ENCODE measurements at regions not wholly inside any gene's neighbourhood (a gene's known extent, or its start where the extent isn't known, plus 50 kb on each side); places are given as distances from the start of the nearest gene placed in this dataset.

DNA sequence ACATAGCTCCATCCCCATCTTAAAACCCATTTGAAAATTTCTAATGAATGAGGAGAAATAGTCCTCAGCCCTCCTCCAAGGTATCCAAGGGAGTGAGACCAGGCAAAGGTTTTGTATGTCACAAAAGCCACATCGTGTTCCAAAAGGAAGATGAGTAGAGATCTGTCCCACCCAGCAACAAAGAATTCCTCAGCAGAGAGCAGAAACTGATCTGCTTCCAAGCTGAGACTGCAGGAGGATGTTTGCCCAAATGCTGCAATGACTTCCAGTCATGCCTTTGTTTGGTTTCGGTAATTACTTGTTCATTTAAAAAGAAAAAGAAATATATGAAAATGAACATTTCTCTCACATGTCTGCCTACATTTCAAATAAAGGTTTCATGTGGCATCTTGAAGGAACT, 186.9 kb downstream of the SETD4 start:
- TF ChIP-seq CTCF (IDR thresholded peaks at IDR 0.05), result no peak
- H3K27me3 ChIP-seq, result no peaks in the 10 kb centered on the region
- H3K4me1 ChIP-seq, result peaks cover 0 to 5% (median 0%) of the 10 kb centered on the region in 3 donors
- H3K4me3 ChIP-seq, result no peak overlapping the region
- FAIRE-seq, result no peak
- H3K27ac ChIP-seq, result no peak overlapping the region
- ATAC-seq, result no peak
- WGBS, 2 donors, result 41 to 50% methylated on average over 2 of the region's 2 CpGs
- intact Hi-C loops (cut with DNase I), result no loop called here
- no peaks in the 10 kb centered on the region for H3K9me3 ChIP-seq
- no peak for DNase-seq
- H3K36me3 ChIP-seq, result no peaks in the 10 kb centered on the region

DNA sequence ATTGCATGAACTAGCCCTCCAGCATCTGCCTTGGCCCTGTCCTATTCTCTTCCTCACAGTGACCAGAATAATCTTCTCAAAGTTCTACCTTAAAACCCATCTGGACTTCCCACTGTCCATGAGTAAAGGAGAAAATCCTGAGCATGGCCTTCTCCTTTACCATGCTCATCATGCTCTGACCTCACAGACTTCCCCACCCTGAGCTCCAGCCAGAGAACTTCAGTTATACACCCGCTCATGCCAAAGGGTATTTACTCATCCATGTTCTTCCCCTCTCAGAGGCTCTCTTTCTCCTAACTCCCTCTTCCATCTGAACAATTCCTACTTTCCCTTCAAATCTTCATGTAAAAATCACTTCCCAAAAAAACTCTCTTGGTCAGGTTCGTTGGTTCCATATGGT, 188.4 kb downstream of the SETD4 start:
- intact Hi-C loops (cut with DNase I), result no loop called here
- WGBS, 2 donors, result 81 to 89% methylated on average over 2 of the region's 2 CpGs
- no peaks in the 10 kb centered on the region for H3K27me3 ChIP-seq
- no peaks in the 10 kb centered on the region for H3K36me3 ChIP-seq
- no peak for DNase-seq
- H3K4me1 ChIP-seq, result peaks cover 0 to 5% (median 0%) of the 10 kb centered on the region in 3 donors
- no peak overlapping the region for H3K27ac ChIP-seq
- H3K9me3 ChIP-seq, result no peaks in the 10 kb centered on the region
- ATAC-seq, result no peak
- FAIRE-seq, result no peak
- no peak for TF ChIP-seq CTCF (IDR thresholded peaks at IDR 0.05)
- no peak overlapping the region for H3K4me3 ChIP-seq

- FAIRE-seq, result no peak
- no peak for TF ChIP-seq CTCF (IDR thresholded peaks at IDR 0.05)
- ATAC-seq, result no peak
- no peak for DNase-seq
- Histone ChIP-seq H3K4me1 (peaks cover 0 to 2% (median 0%) of the 10 kb centered on the region in 3 donors), H3K27me3 (no peaks in the 10 kb centered on the region), H3K9me3 (no peaks in the 10 kb centered on the region), H3K36me3 (no peaks in the 10 kb centered on the region), H3K4me3 (no peak overlapping the region), H3K27ac (no peak overlapping the region)
- intact Hi-C loops (cut with DNase I), result no loop called here
Measured at GRCh38 chr21:35868869-35869223, 191.5 kb downstream of the SETD4 start.

DNA sequence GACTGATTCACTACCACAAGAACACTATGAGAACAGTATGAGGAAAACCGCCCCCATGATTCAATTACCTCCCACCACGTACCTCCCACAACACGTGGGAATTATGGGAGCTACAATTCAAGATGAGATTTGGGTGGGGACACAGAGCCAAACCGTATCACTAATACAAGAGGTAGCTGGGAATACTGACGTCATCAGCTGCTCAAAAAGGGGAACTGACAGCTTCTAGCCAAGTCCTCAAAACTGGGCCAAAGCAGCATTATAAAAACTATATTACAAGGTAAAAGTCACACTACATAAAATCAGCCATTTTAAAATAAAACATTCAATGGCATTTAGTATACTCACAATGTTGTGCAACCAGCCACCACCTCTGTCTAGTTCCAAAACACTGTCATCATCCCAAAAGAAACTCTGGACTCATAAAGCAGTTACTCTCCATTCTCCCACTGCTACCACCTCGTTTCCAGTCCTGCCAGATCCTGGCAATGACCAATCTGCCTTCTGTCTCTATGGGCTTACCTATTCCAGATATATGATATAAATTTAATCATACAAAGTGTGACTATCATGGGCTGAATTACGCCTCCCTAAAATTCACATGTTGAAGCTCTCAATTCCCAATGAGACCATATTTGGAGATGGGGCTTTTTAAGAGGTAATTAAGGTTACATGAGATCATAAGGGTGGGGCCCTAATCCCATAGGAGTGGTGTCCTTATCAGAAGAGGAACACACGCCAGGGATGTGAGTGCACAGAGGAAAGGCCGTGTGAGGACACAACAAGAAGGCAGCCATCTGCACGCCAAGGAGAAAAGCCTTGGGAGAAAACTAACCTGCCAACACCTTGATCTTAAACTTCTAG, 192.1 kb downstream of the SETD4 start:
- H3K9me3 ChIP-seq, result no peaks in the 10 kb centered on the region
- no peak overlapping the region for H3K4me3 ChIP-seq
- H3K36me3 ChIP-seq, result no peaks in the 10 kb centered on the region
- no peak overlapping the region for H3K27ac ChIP-seq
- TF ChIP-seq CTCF (IDR thresholded peaks at IDR 0.05), result no peak
- WGBS, 2 donors, result 66 to 73% methylated on average over 10 of the region's 10 CpGs
- intact Hi-C loops (cut with DNase I), result no loop called here
- no peaks in the 10 kb centered on the region for H3K4me1 ChIP-seq
- FAIRE-seq, result no peak
- no peak for ATAC-seq
- DNase-seq, result no peak
- no peaks in the 10 kb centered on the region for H3K27me3 ChIP-seq

DNA sequence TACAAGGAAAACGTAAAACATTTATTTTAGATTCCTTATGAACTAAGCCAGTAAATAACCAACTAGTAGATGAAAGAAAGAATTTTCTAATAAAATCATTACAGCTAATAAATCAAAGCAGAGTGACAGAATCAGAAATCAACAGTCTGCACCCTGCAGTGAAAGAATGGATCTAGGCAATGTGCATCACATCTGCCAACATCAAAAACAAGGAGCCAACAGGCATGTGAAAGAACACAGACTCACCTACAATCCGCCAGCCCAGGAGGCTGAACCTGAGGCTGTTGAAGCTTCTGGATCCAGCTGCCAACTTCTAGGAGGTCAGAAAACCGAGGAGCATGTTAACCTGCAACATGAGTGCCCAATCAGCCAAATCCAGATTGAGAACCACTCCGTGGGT, 196.3 kb downstream of the SETD4 start:
- no peak for FAIRE-seq
- no peaks in the 10 kb centered on the region for H3K4me1 ChIP-seq

More for the DNA sequence above, 196.3 kb downstream of the SETD4 start:
- peak in 3 of 4 donors; percentile 48 to 82 (median 48) for ATAC-seq
- no peak for TF ChIP-seq CTCF (IDR thresholded peaks at IDR 0.05)
- Histone ChIP-seq H3K4me3 (no peak overlapping the region), H3K9me3 (no peaks in the 10 kb centered on the region), H3K36me3 (no peaks in the 10 kb centered on the region), H3K27me3 (no peaks in the 10 kb centered on the region), H3K27ac (no peak overlapping the region)
- peak in 2 of 6 donors; percentile 7 to 19 for DNase-seq
- intact Hi-C loops (cut with DNase I), result no loop called here
- WGBS, 2 donors, result 20 to 21% methylated on average over 4 of the region's 4 CpGs

Measured in pancreas (tissue), 10 donors.